ENCODE measurements at regions not wholly inside any gene's neighbourhood (a gene's known extent, or its start where the extent isn't known, plus 50 kb on each side); places are given as distances from the start of the nearest gene placed in this dataset.

DNA sequence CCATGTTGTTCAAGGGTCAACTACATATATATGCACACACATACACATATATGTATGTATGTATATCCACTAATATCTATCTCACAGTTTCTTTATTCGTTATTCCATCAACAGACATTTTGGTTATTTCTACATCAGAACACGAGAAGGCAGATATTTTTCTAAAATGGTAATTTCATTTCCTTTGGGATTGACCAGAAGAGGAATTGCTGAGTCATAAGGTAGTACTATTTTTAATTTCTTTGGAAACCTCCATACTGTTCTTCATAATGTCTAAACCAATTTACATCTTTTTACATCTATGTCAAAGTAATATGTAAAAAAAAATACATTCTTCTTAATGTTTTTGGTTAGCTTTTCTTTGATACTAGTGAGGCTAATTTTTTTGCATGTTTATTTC lies 630.7 kb upstream of the GCFC2 start:
- H3K4me2 ChIP-seq: no peak overlapping the region
- no peaks in the 10 kb centered on the region for H3K36me3 ChIP-seq (replicated peaks; ENCODE audit: insufficient read depth, low read depth)
- no peak overlapping the region for H3K27ac ChIP-seq
- H3K4me3 ChIP-seq: no peak overlapping the region
- 93% methylated on average over 2 of the region's 2 CpGs for WGBS (ENCODE audit: low lambda C conversion rate, missing lambda C conversion rate)
- H3K27me3 ChIP-seq: no peaks in the 10 kb centered on the region
- H2AFZ ChIP-seq: no peak overlapping the region
- no peaks in the 10 kb centered on the region for H4K20me1 ChIP-seq (ENCODE audit: insufficient read depth, poor library complexity, severe bottlenecking)
- no peaks in the 10 kb centered on the region for H3K9me2 ChIP-seq (replicated peaks; ENCODE audit: insufficient read depth)
- no peaks in the 10 kb centered on the region for H3K9me3 ChIP-seq (ENCODE audit: low read depth)
- H3K79me2 ChIP-seq: no peaks in the 10 kb centered on the region
- no peak for DNase-seq (ENCODE audit: low spot score)
- H3K4me1 ChIP-seq (ENCODE audit: insufficient read depth): no peaks in the 10 kb centered on the region
- TF ChIP-seq EZH2 (IDR thresholded peaks at IDR 0.05; ENCODE audit: borderline replicate concordance) (no peak), EZH2phosphoT487 (IDR thresholded peaks at IDR 0.05; ENCODE audit: low read depth, severe bottlenecking, unreplicated experiment) (no peak)
- TF ChIP-seq, protein P1, sequence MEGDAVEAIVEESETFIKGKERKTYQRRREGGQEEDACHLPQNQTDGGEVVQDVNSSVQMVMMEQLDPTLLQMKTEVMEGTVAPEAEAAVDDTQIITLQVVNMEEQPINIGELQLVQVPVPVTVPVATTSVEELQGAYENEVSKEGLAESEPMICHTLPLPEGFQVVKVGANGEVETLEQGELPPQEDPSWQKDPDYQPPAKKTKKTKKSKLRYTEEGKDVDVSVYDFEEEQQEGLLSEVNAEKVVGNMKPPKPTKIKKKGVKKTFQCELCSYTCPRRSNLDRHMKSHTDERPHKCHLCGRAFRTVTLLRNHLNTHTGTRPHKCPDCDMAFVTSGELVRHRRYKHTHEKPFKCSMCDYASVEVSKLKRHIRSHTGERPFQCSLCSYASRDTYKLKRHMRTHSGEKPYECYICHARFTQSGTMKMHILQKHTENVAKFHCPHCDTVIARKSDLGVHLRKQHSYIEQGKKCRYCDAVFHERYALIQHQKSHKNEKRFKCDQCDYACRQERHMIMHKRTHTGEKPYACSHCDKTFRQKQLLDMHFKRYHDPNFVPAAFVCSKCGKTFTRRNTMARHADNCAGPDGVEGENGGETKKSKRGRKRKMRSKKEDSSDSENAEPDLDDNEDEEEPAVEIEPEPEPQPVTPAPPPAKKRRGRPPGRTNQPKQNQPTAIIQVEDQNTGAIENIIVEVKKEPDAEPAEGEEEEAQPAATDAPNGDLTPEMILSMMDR (IDR thresholded peaks at IDR 0.05; ENCODE audit: poor library complexity): no peak

DNA sequence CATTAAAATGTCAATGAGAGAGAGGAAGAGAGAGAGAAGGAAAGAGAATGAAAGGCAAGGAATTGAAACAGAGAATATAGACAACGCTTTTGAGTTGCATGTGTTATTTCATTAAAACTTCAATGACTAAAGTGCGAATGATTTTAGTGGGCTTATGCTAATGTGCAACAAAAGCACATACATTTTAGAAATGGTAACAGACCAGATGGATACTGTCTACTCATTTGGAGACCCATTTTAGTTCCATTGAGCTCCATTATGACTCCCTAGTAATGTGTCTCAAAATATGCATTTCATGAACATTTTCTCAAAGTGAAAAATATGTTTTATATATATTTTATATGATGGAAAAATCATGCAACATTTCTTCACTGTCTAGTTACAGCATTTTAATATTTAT lies 622.2 kb upstream of the GCFC2 start:
- Histone ChIP-seq H3K9me3 (ENCODE audit: low read depth) (no peaks in the 10 kb centered on the region), H3K4me3 (no peak overlapping the region), H2AFZ (no peak overlapping the region), H3K79me2 (no peaks in the 10 kb centered on the region), H3K36me3 (replicated peaks; ENCODE audit: insufficient read depth, low read depth) (no peaks in the 10 kb centered on the region), H3K4me1 (ENCODE audit: insufficient read depth) (no peaks in the 10 kb centered on the region), H3K9me2 (replicated peaks; ENCODE audit: insufficient read depth) (no peaks in the 10 kb centered on the region), H4K20me1 (ENCODE audit: insufficient read depth, poor library complexity, severe bottlenecking) (no peaks in the 10 kb centered on the region), H3K4me2 (no peak overlapping the region), H3K27ac (no peak overlapping the region), H3K27me3 (no peaks in the 10 kb centered on the region)
- 93% methylated on average over 2 of the region's 2 CpGs for WGBS (ENCODE audit: low lambda C conversion rate, missing lambda C conversion rate)
- no peak for DNase-seq (ENCODE audit: low spot score)
- TF ChIP-seq EZH2 (IDR thresholded peaks at IDR 0.05; ENCODE audit: borderline replicate concordance) (no peak), EZH2phosphoT487 (IDR thresholded peaks at IDR 0.05; ENCODE audit: low read depth, severe bottlenecking, unreplicated experiment) (no peak)
- TF ChIP-seq, protein P1 (IDR thresholded peaks at IDR 0.05; ENCODE audit: poor library complexity): no peak

- Histone ChIP-seq H3K4me3 (no peak overlapping the region), H3K4me2 (no peak overlapping the region), H2AFZ (no peak overlapping the region), H3K27me3 (no peaks in the 10 kb centered on the region), H3K4me1 (ENCODE audit: insufficient read depth) (no peaks in the 10 kb centered on the region), H4K20me1 (ENCODE audit: insufficient read depth, poor library complexity, severe bottlenecking) (no peaks in the 10 kb centered on the region), H3K9me2 (replicated peaks; ENCODE audit: insufficient read depth) (no peaks in the 10 kb centered on the region), H3K79me2 (no peaks in the 10 kb centered on the region), H3K27ac (no peak overlapping the region), H3K9me3 (ENCODE audit: low read depth) (no peaks in the 10 kb centered on the region), H3K36me3 (replicated peaks; ENCODE audit: insufficient read depth, low read depth) (no peaks in the 10 kb centered on the region)
- no peak for DNase-seq (ENCODE audit: low spot score)
- WGBS (ENCODE audit: low lambda C conversion rate, missing lambda C conversion rate): 89% methylated on average over 3 of the region's 3 CpGs
- TF ChIP-seq EZH2 (IDR thresholded peaks at IDR 0.05; ENCODE audit: borderline replicate concordance) (no peak), EZH2phosphoT487 (IDR thresholded peaks at IDR 0.05; ENCODE audit: low read depth, severe bottlenecking, unreplicated experiment) (no peak)
- TF ChIP-seq, protein P1 (IDR thresholded peaks at IDR 0.05; ENCODE audit: poor library complexity): no peak
Observed at GRCh38 chr2:76330865-76331264, 620.1 kb upstream of the GCFC2 start.

GRCh38 chr2:76326636-76327035 lies 615.9 kb upstream of the GCFC2 start:
- H3K9me2 ChIP-seq (replicated peaks; ENCODE audit: insufficient read depth): no peaks in the 10 kb centered on the region
- H3K4me3 ChIP-seq: no peak overlapping the region
- TF ChIP-seq EZH2 (IDR thresholded peaks at IDR 0.05; ENCODE audit: borderline replicate concordance): no peak
- no peak for TF ChIP-seq EZH2phosphoT487 (IDR thresholded peaks at IDR 0.05; ENCODE audit: low read depth, severe bottlenecking, unreplicated experiment)
- TF ChIP-seq, protein P1 (IDR thresholded peaks at IDR 0.05; ENCODE audit: poor library complexity): no peak
- H4K20me1 ChIP-seq (ENCODE audit: insufficient read depth, poor library complexity, severe bottlenecking): no peaks in the 10 kb centered on the region
- H3K4me1 ChIP-seq (ENCODE audit: insufficient read depth): no peaks in the 10 kb centered on the region
- H3K27ac ChIP-seq: no peak overlapping the region
- WGBS (ENCODE audit: low lambda C conversion rate, missing lambda C conversion rate): 47% methylated on average over 1 of the region's 1 CpG
- H3K27me3 ChIP-seq: no peaks in the 10 kb centered on the region
- H2AFZ ChIP-seq: no peak overlapping the region
- DNase-seq (ENCODE audit: low spot score): no peak
- no peak overlapping the region for H3K4me2 ChIP-seq
- no peaks in the 10 kb centered on the region for H3K79me2 ChIP-seq
- H3K9me3 ChIP-seq (ENCODE audit: low read depth): no peaks in the 10 kb centered on the region
- H3K36me3 ChIP-seq (replicated peaks; ENCODE audit: insufficient read depth, low read depth): no peaks in the 10 kb centered on the region

All from hepatocyte (in vitro differentiated cells).